ENCODE measurements at regions not wholly inside any gene's neighbourhood (a gene's known extent, or its start where the extent isn't known, plus 50 kb on each side); places are given as distances from the start of the nearest gene placed in this dataset.

GRCh38 chr4:66465111-66465510, 794.8 kb upstream of the EPHA5 start:
- TF ChIP-seq CTCF (IDR thresholded peaks at IDR 0.05) (no peak), POLR2A (IDR thresholded peaks at IDR 0.05) (no peak), EP300 (IDR thresholded peaks at IDR 0.05) (no peak)
